Mesendoderm (in vitro differentiated cells): ENCODE measurements at regions not wholly inside any gene's neighbourhood (a gene's known extent, or its start where the extent isn't known, plus 50 kb on each side); places are given as distances from the start of the nearest gene placed in this dataset.

ENCODE experiments used
- DNase-seq: peaks from one replicate; pipeline ENCODE4 v3.0.0; 2013
- H2AK5ac ChIP-seq: 2 replicates; pipeline ENCODE4 v1.6.1; 2013; ENCODE audit warnings: low read length, inconsistent platforms
- H2BK120ac ChIP-seq: 2 replicates; pipeline ENCODE4 v1.6.1; 2013; ENCODE audit warnings: low read depth, mild to moderate bottlenecking, low read length, moderate library complexity, mixed read lengths
- H2BK15ac ChIP-seq: replicated peaks from 2 replicates; pipeline ENCODE4 v1.6.1; 2013; ENCODE audit warnings: low read depth, mild to moderate bottlenecking, moderate library complexity
- H2BK5ac ChIP-seq: 2 replicates; pipeline ENCODE4 v1.6.1; 2013; ENCODE audit warnings: low read length, inconsistent platforms
- H3K18ac ChIP-seq: 2 replicates; pipeline ENCODE4 v1.6.1; 2013; ENCODE audit warnings: mild to moderate bottlenecking, low read length, mixed read lengths
- H3K23ac ChIP-seq: one replicate; pipeline ENCODE4 v1.6.1; 2013; ENCODE audit warnings: low read length
- H3K27ac ChIP-seq: 2 replicates; pipeline ENCODE4 v1.5.1; 2013; ENCODE audit warnings: low read depth, mild to moderate bottlenecking, inconsistent platforms, low read length, moderate library complexity
- H3K27me3 ChIP-seq: 2 replicates; pipeline ENCODE4 v1.6.1; 2013; ENCODE audit warnings: low read length, control low read depth, mild to moderate bottlenecking, inconsistent platforms; ENCODE audit not compliant: insufficient read depth, poor library complexity
- H3K36me3 ChIP-seq: 2 replicates; pipeline ENCODE4 v1.6.1; 2013; ENCODE audit warnings: low read length, inconsistent platforms; ENCODE audit not compliant: control insufficient read depth, insufficient read depth
- H3K4ac ChIP-seq: one replicate; pipeline ENCODE4 v1.6.1; 2013; ENCODE audit warnings: low read depth, mild to moderate bottlenecking, low read length, moderate library complexity
- H3K4me1 ChIP-seq: 2 replicates; pipeline ENCODE4 v1.6.1; 2013; ENCODE audit warnings: low read depth, low read length, inconsistent platforms; ENCODE audit not compliant: control insufficient read depth
- H3K4me2 ChIP-seq: 2 replicates; pipeline ENCODE4 v1.6.1; 2013; ENCODE audit warnings: low read length
- H3K4me3 ChIP-seq: 2 replicates; pipeline ENCODE4 v1.5.1; 2013; ENCODE audit warnings: mild to moderate bottlenecking, low read length
- H3K56ac ChIP-seq: one replicate; pipeline ENCODE4 v1.6.1; 2013; ENCODE audit warnings: low read length
- H3K79me1 ChIP-seq: 2 replicates; pipeline ENCODE4 v1.6.1; 2013; ENCODE audit warnings: low read length, inconsistent platforms
- H3K79me2 ChIP-seq: 2 replicates; pipeline ENCODE4 v1.6.1; 2013; ENCODE audit warnings: mild to moderate bottlenecking, low read length; ENCODE audit not compliant: control insufficient read depth, insufficient read depth
- H3K9ac ChIP-seq: 2 replicates; pipeline ENCODE4 v1.6.1; 2013; ENCODE audit warnings: low read length, inconsistent platforms
- H4K5ac ChIP-seq: one replicate; pipeline ENCODE4 v1.6.1; 2013; ENCODE audit warnings: low read length
- H4K8ac ChIP-seq: one replicate; pipeline ENCODE4 v1.6.1; 2013; ENCODE audit warnings: low read depth, mild to moderate bottlenecking, control low read depth, low read length, moderate library complexity
- WGBS: extraction: QIAGEN DNeasy Blood & Tissue Kit; methylation state at CpG from one replicate; pipeline ENCODE4 v1.1.7; 2013; ENCODE audit warnings: low lambda C conversion rate, missing lambda C conversion rate; ENCODE audit not compliant: insufficient coverage; ENCODE audit errors: extremely low coverage; 5-methylcytosine and 5-hydroxymethylcytosine counted together

DNA sequence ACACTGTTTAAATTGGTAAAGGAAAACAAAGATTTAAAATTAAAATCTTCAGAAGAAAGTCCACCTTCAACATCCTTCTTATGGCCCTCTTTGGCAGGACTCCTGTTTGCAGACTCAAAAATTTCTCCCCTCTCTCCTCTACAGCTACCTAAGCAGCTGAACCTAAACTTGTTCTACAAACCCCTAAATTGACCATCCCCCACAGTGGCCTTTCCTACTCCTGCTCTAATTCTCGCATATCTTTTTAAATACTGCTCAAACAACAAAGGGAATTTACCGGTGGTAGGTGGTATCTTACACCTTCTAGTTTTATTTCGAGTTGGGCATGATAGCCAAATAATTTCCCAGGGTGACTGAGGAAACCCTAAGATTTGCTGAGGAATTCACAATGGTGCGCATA lies 53.5 kb upstream of the PDC start:
- Histone ChIP-seq H3K23ac (no peak overlapping the region), H3K4me3 (no peak overlapping the region), H3K36me3 (no peaks in the 10 kb centered on the region), H3K18ac (no peak overlapping the region), H2BK15ac (no peak overlapping the region), H3K4me1 (peaks cover 3% of the 10 kb centered on the region), H3K56ac (no peak overlapping the region), H3K4me2 (no peak overlapping the region), H3K79me2 (no peaks in the 10 kb centered on the region), H2BK5ac (no peak overlapping the region), H3K27me3 (no peaks in the 10 kb centered on the region), H2BK120ac (no peak overlapping the region), H2AK5ac (no peak overlapping the region), H4K8ac (no peak overlapping the region), H3K27ac (no peak overlapping the region), H3K79me1 (no peaks in the 10 kb centered on the region), H3K4ac (no peak overlapping the region), H4K5ac (no peak overlapping the region), H3K9ac (no peak overlapping the region)
- no CpG with 5 or more reads among the region's 4 CpGs for WGBS
- DNase-seq: peak; percentile 31

DNA sequence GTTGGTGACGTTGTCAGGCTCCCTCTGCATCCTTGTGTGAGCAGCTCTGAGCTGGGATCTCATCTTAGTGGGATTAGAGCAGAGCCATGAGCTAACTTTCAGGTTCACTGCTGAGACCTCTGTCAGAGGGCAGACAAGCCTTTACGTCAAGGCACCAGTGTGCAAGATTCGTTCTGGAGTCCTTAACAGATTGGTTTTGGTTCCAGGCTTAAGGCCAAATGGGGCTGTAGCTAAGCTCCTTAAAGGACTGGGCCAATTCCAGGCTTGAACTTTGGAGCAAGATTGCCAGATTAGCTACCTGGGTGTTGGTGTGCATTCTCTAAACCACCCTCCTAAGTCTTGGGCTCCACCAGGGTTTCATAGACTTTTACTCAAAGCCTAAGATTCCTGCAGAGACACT lies 52.6 kb upstream of the PDC start:
- Histone ChIP-seq H3K27me3 (no peaks in the 10 kb centered on the region), H3K9ac (no peak overlapping the region), H4K5ac (peak overlapping the region; percentile 84), H3K4me1 (peaks cover 3% of the 10 kb centered on the region), H3K79me1 (no peaks in the 10 kb centered on the region), H3K4me2 (no peak overlapping the region), H3K36me3 (no peaks in the 10 kb centered on the region), H4K8ac (no peak overlapping the region), H2AK5ac (no peak overlapping the region), H3K4me3 (no peak overlapping the region), H3K27ac (no peak overlapping the region), H2BK5ac (peak overlapping the region; percentile 54), H3K79me2 (no peaks in the 10 kb centered on the region), H3K56ac (peak overlapping the region; percentile 22), H3K4ac (no peak overlapping the region), H2BK15ac (no peak overlapping the region), H2BK120ac (no peak overlapping the region), H3K23ac (no peak overlapping the region), H3K18ac (no peak overlapping the region)
- DNase-seq: no peak
- no CpG with 5 or more reads among the region's 3 CpGs for WGBS

GRCh38 chr1:186512698-186513457 lies 52.0 kb upstream of the PDC start:
- Histone ChIP-seq H3K27ac (no peak overlapping the region), H3K36me3 (no peaks in the 10 kb centered on the region), H4K8ac (no peak overlapping the region), H2AK5ac (no peak overlapping the region), H3K56ac (peak overlapping the region; percentile 35), H2BK120ac (no peak overlapping the region), H3K4me1 (peaks cover 3% of the 10 kb centered on the region), H2BK15ac (no peak overlapping the region), H3K23ac (no peak overlapping the region), H3K27me3 (no peaks in the 10 kb centered on the region), H3K18ac (no peak overlapping the region), H3K4me2 (no peak overlapping the region), H2BK5ac (peak overlapping the region; percentile 81), H3K4ac (no peak overlapping the region), H3K4me3 (no peak overlapping the region), H3K9ac (no peak overlapping the region), H4K5ac (no peak overlapping the region), H3K79me1 (no peaks in the 10 kb centered on the region), H3K79me2 (no peaks in the 10 kb centered on the region)
- WGBS: no CpG with 5 or more reads among the region's 3 CpGs
- DNase-seq: peak; percentile 71

DNA sequence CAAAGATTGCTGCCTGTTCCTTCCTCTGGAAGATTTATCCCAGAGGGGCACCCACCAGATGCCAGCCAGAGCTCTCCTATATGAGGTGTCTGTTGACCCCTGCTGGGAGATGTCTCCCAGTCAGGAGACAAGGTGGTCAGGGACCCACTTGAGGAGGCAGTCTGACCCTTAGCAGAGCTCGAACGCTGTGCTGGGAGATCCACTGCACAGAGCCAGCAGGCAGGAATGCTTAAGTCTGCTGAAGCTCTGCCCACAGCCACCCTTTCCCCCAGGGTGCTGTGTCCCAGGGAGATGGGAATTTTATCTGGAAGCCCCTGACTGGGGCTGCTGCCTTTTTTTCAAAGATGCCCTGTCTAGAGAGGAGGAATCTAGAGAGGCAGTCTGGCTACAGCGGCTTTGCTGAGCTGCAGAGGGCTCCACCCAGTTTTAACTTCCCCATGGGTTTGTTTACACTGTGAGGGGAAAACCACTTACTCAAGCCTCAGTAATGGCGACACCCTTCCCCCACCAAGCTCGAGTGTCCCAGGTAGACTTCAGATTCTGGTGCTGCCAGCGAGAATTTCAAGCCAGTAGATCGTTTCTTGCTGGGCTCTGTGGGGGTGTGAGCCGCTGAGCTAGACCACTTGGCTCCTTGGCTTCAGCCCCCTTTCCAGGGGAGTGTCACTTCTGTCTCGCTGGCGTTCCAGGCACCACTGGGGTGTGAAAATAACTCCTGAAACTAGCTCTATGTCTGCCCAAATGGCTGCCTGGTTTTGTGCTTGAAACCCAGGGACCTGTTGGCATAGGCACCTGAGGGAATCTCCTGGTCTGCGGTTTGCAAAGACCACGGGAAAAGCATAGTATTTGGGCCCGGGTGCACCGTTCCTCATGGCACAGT lies 51.1 kb upstream of the PDC start:
- no peaks in the 10 kb centered on the region for H3K79me2 ChIP-seq
- H3K4me1 ChIP-seq: peaks cover 3% of the 10 kb centered on the region
- no peak overlapping the region for H2BK5ac ChIP-seq
- WGBS: no CpG with 5 or more reads among the region's 14 CpGs
- H4K8ac ChIP-seq: no peak overlapping the region
- no peak overlapping the region for H3K4me3 ChIP-seq
- no peak overlapping the region for H3K4me2 ChIP-seq
- no peak overlapping the region for H4K5ac ChIP-seq
- H3K9ac ChIP-seq: no peak overlapping the region
- H3K79me1 ChIP-seq: no peaks in the 10 kb centered on the region
- no peak overlapping the region for H3K23ac ChIP-seq
- DNase-seq: peak; percentile 70
- H2BK15ac ChIP-seq: no peak overlapping the region
- H2BK120ac ChIP-seq: no peak overlapping the region
- no peak overlapping the region for H2AK5ac ChIP-seq
- no peaks in the 10 kb centered on the region for H3K36me3 ChIP-seq
- H3K56ac ChIP-seq: no peak overlapping the region
- H3K4ac ChIP-seq: no peak overlapping the region
- no peak overlapping the region for H3K18ac ChIP-seq
- H3K27ac ChIP-seq: no peak overlapping the region
- H3K27me3 ChIP-seq: no peaks in the 10 kb centered on the region
